OCI-LY3 (cell line): ENCODE measurements at regions not wholly inside any gene's neighbourhood (a gene's known extent, or its start where the extent isn't known, plus 50 kb on each side); places are given as distances from the start of the nearest gene placed in this dataset.
A peak's percentile ranks its signal among the peaks of the same experiment; 100 is the strongest.
"Not testable (repeated sequence)": the region's sequence is repeated elsewhere in the genome, so short reads cannot be mapped to it uniquely, and the experiment has no call there.

ENCODE experiments used
- H2AFZ ChIP-seq: fragments of 200-600, 300-600 bp; shearing (Covaris generic); 2 replicates; pipeline ENCODE4 v1.6.0; 2014; ENCODE audit warnings: antibody characterized with exemption, low read depth, low read length
- H3K27ac ChIP-seq: fragments of 200-600, 300-600 bp; sonication (generic); 2 replicates; pipeline ENCODE4 v1.5.1; 2014; ENCODE audit warnings: mild to moderate bottlenecking, low read length, moderate library complexity, mixed read lengths
- H3K27me3 ChIP-seq: fragments of 200-600, 300-600 bp; sonication (generic); 2 replicates; pipeline ENCODE4 v1.6.1; 2014; ENCODE audit warnings: low read depth, low read length, mixed read lengths
- H3K36me3 ChIP-seq: fragments of 200-600, 300-600 bp; sonication (generic); replicated peaks from 2 replicates; pipeline ENCODE3; 2014; ENCODE audit warnings: low read depth, low read length, mixed read lengths
- H3K4me1 ChIP-seq: fragments of 300-600, 200-600 bp; sonication (generic); 2 replicates; pipeline ENCODE4 v1.6.1; 2014; ENCODE audit warnings: low read length, mixed read lengths
- H3K4me2 ChIP-seq: fragments of 200-600, 300-600 bp; sonication (generic); 2 replicates; pipeline ENCODE4 v1.6.1; 2014; ENCODE audit warnings: low read length, mixed read lengths
- H3K4me3 ChIP-seq: fragments of 300-600, 200-600 bp; sonication (generic); 2 replicates; pipeline ENCODE4 v1.5.1; 2014; ENCODE audit warnings: antibody characterized with exemption, mild to moderate bottlenecking, low read length, moderate library complexity
- H3K79me2 ChIP-seq: fragments of 300-600, 200-600 bp; shearing (Covaris generic); 2 replicates; pipeline ENCODE4 v1.6.1; 2014; ENCODE audit warnings: mild to moderate bottlenecking, low read length, mixed read lengths
- H3K9ac ChIP-seq: fragments of 300-600, 200-600 bp; shearing (Covaris generic); 2 replicates; pipeline ENCODE4 v1.6.0; 2014; ENCODE audit warnings: mild to moderate bottlenecking, low read length, moderate library complexity
- H3K9me3 ChIP-seq: fragments of 200-600, 300-600 bp; shearing (Covaris generic); 2 replicates; pipeline ENCODE4 v1.6.1; 2014; ENCODE audit warnings: low read length, mixed read lengths; ENCODE audit not compliant: insufficient read depth
- H4K20me1 ChIP-seq: fragments of 200-600, 300-600 bp; sonication (generic); 2 replicates; pipeline ENCODE4 v1.6.1; 2016; ENCODE audit warnings: low read length, mixed read lengths; ENCODE audit not compliant: insufficient read depth
- EZH2phosphoT487 ChIP-seq: fragments of 200-600 bp; shearing (Covaris generic); IDR thresholded peaks from 2 replicates; pipeline ENCODE4 v1.6.1; 2018; ENCODE audit warnings: antibody characterized with exemption, mixed run types, low read depth
- TF ChIP-seq, protein P1 (sequence below): fragments of 200-600, 300-600 bp; sonication (generic); IDR thresholded peaks from 2 replicates; pipeline ENCODE4 v1.5.1; 2014; ENCODE audit warnings: antibody characterized with exemption, low read length, low read depth

- no peak overlapping the region for H3K4me3 ChIP-seq
These were observed 344.2 kb upstream of the CYLC2 start for GRCh38 chr9:102650896-102651295.

DNA sequence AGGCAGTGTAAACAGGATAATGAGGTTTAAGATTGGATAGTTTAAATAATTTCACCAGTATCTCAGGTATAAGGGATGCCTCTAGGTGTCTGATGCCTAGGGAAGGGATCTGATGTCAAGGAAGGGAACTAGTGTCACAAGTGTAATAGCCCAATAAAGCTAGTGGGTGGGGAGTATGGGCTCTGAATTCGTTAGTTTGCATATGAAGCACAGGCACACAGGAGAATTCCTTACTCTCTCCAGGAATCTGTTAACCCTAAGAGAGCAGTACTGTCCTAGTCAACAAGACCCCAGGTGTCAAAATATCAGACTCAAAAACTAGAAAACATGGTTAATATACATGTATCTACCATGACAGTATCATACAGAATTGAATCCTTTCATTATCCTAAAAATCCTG, 352.5 kb upstream of the CYLC2 start:
- Histone ChIP-seq H2AFZ (no peak overlapping the region), H3K36me3 (no peaks in the 10 kb centered on the region), H3K4me2 (no peak overlapping the region), H3K79me2 (no peaks in the 10 kb centered on the region), H3K9me3 (no peaks in the 10 kb centered on the region), H3K27me3 (no peaks in the 10 kb centered on the region), H3K4me1 (no peaks in the 10 kb centered on the region), H3K9ac (no peak overlapping the region), H3K27ac (no peak overlapping the region), H4K20me1 (no peaks in the 10 kb centered on the region), H3K4me3 (no peak overlapping the region)
- no peak for TF ChIP-seq EZH2phosphoT487
- TF ChIP-seq, protein P1, sequence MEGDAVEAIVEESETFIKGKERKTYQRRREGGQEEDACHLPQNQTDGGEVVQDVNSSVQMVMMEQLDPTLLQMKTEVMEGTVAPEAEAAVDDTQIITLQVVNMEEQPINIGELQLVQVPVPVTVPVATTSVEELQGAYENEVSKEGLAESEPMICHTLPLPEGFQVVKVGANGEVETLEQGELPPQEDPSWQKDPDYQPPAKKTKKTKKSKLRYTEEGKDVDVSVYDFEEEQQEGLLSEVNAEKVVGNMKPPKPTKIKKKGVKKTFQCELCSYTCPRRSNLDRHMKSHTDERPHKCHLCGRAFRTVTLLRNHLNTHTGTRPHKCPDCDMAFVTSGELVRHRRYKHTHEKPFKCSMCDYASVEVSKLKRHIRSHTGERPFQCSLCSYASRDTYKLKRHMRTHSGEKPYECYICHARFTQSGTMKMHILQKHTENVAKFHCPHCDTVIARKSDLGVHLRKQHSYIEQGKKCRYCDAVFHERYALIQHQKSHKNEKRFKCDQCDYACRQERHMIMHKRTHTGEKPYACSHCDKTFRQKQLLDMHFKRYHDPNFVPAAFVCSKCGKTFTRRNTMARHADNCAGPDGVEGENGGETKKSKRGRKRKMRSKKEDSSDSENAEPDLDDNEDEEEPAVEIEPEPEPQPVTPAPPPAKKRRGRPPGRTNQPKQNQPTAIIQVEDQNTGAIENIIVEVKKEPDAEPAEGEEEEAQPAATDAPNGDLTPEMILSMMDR = no peak

More at GRCh38 chr9:102650896-102651295, 344.2 kb upstream of the CYLC2 start:
- Histone ChIP-seq H3K4me1 (no peaks in the 10 kb centered on the region), H3K27ac (no peak overlapping the region), H3K9me3 (no peaks in the 10 kb centered on the region), H3K27me3 (no peaks in the 10 kb centered on the region), H3K36me3 (no peaks in the 10 kb centered on the region), H4K20me1 (no peaks in the 10 kb centered on the region), H3K79me2 (no peaks in the 10 kb centered on the region), H3K9ac (no peak overlapping the region), H2AFZ (no peak overlapping the region), H3K4me2 (no peak overlapping the region)
- TF ChIP-seq, protein P1 = no peak
- no peak for TF ChIP-seq EZH2phosphoT487

DNA sequence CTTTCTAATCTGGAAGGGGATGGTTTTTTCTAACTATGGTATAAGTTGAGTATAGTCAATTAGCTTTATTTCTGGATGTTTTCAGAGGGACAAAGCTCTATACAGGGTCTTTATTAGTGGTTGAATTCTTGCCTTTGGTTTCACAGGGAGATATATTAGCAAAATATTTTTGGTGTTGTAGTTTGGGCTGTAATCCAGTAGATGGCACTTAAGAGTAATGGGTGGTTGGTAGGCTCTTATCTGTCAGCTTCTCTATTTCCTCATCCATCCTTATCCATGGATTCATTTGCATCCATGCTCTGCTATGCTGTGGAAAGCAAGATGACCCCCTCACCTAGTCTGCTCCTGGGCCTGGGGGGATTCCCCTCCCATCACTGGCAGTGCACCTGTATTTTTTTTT, 363.6 kb upstream of the CYLC2 start:
- no peak overlapping the region for H2AFZ ChIP-seq
- H3K4me1 ChIP-seq = no peaks in the 10 kb centered on the region
- H3K4me2 ChIP-seq = no peak overlapping the region
- no peaks in the 10 kb centered on the region for H3K27me3 ChIP-seq
- H3K4me3 ChIP-seq = no peak overlapping the region
- no peaks in the 10 kb centered on the region for H4K20me1 ChIP-seq
- no peaks in the 10 kb centered on the region for H3K36me3 ChIP-seq
- no peak overlapping the region for H3K9ac ChIP-seq
- H3K27ac ChIP-seq = no peak overlapping the region
- no peaks in the 10 kb centered on the region for H3K79me2 ChIP-seq
- H3K9me3 ChIP-seq = no peaks in the 10 kb centered on the region
- TF ChIP-seq EZH2phosphoT487 = no peak
- TF ChIP-seq, protein P1 = peak; percentile 67

DNA sequence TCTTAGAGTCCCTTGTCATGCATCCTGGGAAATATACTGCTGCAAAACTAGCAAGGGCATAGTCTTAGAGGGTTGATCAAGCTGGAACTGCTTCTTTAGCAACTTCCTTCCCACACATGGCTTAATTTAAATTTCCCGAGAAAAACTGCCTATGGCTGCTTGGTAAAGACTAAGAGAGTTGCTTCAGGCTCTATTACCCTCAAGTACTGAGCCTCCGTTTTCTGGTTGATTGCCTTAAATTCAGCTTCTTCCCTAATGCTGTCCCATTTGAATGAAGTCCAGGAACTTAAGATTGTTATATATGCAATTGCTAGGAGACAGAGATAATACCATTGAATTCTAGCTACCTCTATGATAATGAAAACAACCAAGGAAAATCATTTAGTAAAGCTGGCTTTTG, 385.7 kb upstream of the CYLC2 start:
- Histone ChIP-seq H3K27me3 (no peaks in the 10 kb centered on the region), H3K9ac (no peak overlapping the region), H3K27ac (no peak overlapping the region), H3K4me1 (no peaks in the 10 kb centered on the region), H3K36me3 (no peaks in the 10 kb centered on the region), H4K20me1 (no peaks in the 10 kb centered on the region), H3K79me2 (no peaks in the 10 kb centered on the region), H3K4me2 (no peak overlapping the region), H3K9me3 (no peaks in the 10 kb centered on the region), H2AFZ (no peak overlapping the region), H3K4me3 (no peak overlapping the region)
- TF ChIP-seq, protein P1 = no peak

- H4K20me1 ChIP-seq, H3K79me2 ChIP-seq, H3K36me3 ChIP-seq, H3K4me2 ChIP-seq, H3K27ac ChIP-seq, H3K4me1 ChIP-seq, H3K9me3 ChIP-seq, H3K27me3 ChIP-seq, H2AFZ ChIP-seq, H3K4me3 ChIP-seq, H3K9ac ChIP-seq: not testable (repeated sequence)
These were observed 391.6 kb upstream of the CYLC2 start for GRCh38 chr9:102603198-102604195.
